Thymus (tissue), 11 donors: ENCODE measurements at regions not wholly inside any gene's neighbourhood (a gene's known extent, or its start where the extent isn't known, plus 50 kb on each side); places are given as distances from the start of the nearest gene placed in this dataset.
A peak's percentile ranks its signal among the peaks of the same experiment; 100 is the strongest.

Source experiments
- DNase-seq, 9 donors: peaks; one replicate each; pipeline ENCODE4 v3.0.0-alpha.2; 2013; ENCODE audit warnings: low spot score in 9 of 9, low read depth in 6 of 9, missing footprints in 1 of 9
- H3K27ac ChIP-seq, 2 donors: one replicate each; pipeline ENCODE4 v1.5.1; 2013; ENCODE audit warnings: control low read depth in 1 of 2, low read depth in 1 of 2, low read length in 1 of 2, mild to moderate bottlenecking in 1 of 2, moderate library complexity in 1 of 2
- H3K27me3 ChIP-seq, 2 donors: one replicate each; pipeline ENCODE4 v1.5.1; 2013; ENCODE audit warnings: low read length in 1 of 2; ENCODE audit not compliant: control insufficient read depth in 2 of 2, insufficient read depth in 1 of 2
- H3K36me3 ChIP-seq, 2 donors: one replicate each; pipeline ENCODE4 v1.5.1; 2013; ENCODE audit warnings: low read length in 1 of 2, mild to moderate bottlenecking in 1 of 2, moderate library complexity in 1 of 2; ENCODE audit not compliant: control insufficient read depth in 2 of 2, insufficient read depth in 2 of 2
- H3K4me1 ChIP-seq, 2 donors: one replicate each; pipeline ENCODE4 v1.5.1; 2013; ENCODE audit warnings: low read length in 2 of 2; ENCODE audit not compliant: control insufficient read depth in 2 of 2, insufficient read depth in 2 of 2
- H3K4me3 ChIP-seq, 2 donors: one replicate each; pipeline ENCODE4 v1.5.1; 2013; ENCODE audit warnings: low read length in 2 of 2, control low read depth in 1 of 2, mild to moderate bottlenecking in 1 of 2
- H3K9me3 ChIP-seq, 2 donors: one replicate each; pipeline ENCODE4 v1.5.1; 2013; ENCODE audit warnings: low read length in 1 of 2, mild to moderate bottlenecking in 1 of 2; ENCODE audit not compliant: control insufficient read depth in 2 of 2, insufficient read depth in 1 of 2
- WGBS: extraction: QIAGEN DNeasy Blood & Tissue Kit; methylation state at CpG from one replicate; pipeline ENCODE4 v1.1.7; 2013; 5-methylcytosine and 5-hydroxymethylcytosine counted together
- donor health status: healthy.

- DNase-seq, result peak in 5 of 9 donors; percentile 1 to 45 (median 12)
- no peak overlapping the region for H3K27ac ChIP-seq
- WGBS, result 12% methylated on average over 5 of the region's 5 CpGs
- H3K36me3 ChIP-seq, result no peaks in the 10 kb centered on the region
- no peak overlapping the region for H3K4me3 ChIP-seq
- no peaks in the 10 kb centered on the region for H3K27me3 ChIP-seq
- no peaks in the 10 kb centered on the region for H3K9me3 ChIP-seq
- no peaks in the 10 kb centered on the region for H3K4me1 ChIP-seq
Observed at GRCh38 chr6:159467473-159468041, 225.5 kb downstream of the SOD2 start.

DNA sequence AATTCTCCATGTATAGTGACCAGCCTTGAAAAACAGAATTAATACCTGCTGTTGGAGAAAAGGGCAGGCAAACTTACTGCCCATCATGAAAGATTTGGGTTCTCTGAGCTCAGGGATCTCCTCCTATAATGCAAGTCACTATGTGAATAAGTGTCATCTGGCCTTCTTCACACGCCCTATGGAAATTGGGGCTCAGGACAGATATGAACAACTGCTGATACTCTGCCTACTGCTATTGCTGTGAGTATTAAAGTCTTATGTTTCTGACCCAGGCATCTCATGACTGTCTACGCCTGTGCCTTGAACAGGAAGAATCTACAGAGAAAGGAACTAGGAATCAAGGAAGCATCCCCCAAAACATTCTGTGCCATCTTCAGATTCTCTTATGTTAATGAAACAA, 226.1 kb downstream of the SOD2 start:
- Histone ChIP-seq H3K4me3 (no peak overlapping the region), H3K36me3 (no peaks in the 10 kb centered on the region)
- WGBS, result 66% methylated on average over 2 of the region's 2 CpGs

GRCh38 chr6:159464816-159465215, 228.2 kb downstream of the SOD2 start:
- H3K36me3 ChIP-seq, result no peaks in the 10 kb centered on the region
- no peaks in the 10 kb centered on the region for H3K9me3 ChIP-seq
- H3K4me3 ChIP-seq, result no peak overlapping the region
- H3K4me1 ChIP-seq, result no peaks in the 10 kb centered on the region
- DNase-seq, result no peak
- 96% methylated on average over 9 of the region's 9 CpGs for WGBS
- no peak overlapping the region for H3K27ac ChIP-seq
- H3K27me3 ChIP-seq, result no peaks in the 10 kb centered on the region

More for the DNA sequence above, 226.1 kb downstream of the SOD2 start:
- Histone ChIP-seq H3K9me3 (no peaks in the 10 kb centered on the region), H3K27me3 (no peaks in the 10 kb centered on the region), H3K27ac (no peak overlapping the region), H3K4me1 (no peaks in the 10 kb centered on the region)
- DNase-seq, result no peak

- H3K4me3 ChIP-seq, result no peak overlapping the region
- no peaks in the 10 kb centered on the region for H3K9me3 ChIP-seq
- no peak for DNase-seq
- 87% methylated on average over 22 of the region's 22 CpGs for WGBS
- no peaks in the 10 kb centered on the region for H3K4me1 ChIP-seq
- H3K27ac ChIP-seq, result no peak overlapping the region
- no peaks in the 10 kb centered on the region for H3K27me3 ChIP-seq
- no peaks in the 10 kb centered on the region for H3K36me3 ChIP-seq
Observed at GRCh38 chr6:159463119-159463829, 229.8 kb downstream of the SOD2 start.

GRCh38 chr6:159462431-159462830, 230.6 kb downstream of the SOD2 start:
- H3K4me3 ChIP-seq, result no peak overlapping the region
- H3K36me3 ChIP-seq, result no peaks in the 10 kb centered on the region
- no peak overlapping the region for H3K27ac ChIP-seq
- 82% methylated on average over 7 of the region's 7 CpGs for WGBS
- DNase-seq, result no peak
- no peaks in the 10 kb centered on the region for H3K4me1 ChIP-seq
- no peaks in the 10 kb centered on the region for H3K27me3 ChIP-seq
- H3K9me3 ChIP-seq, result no peaks in the 10 kb centered on the region

GRCh38 chr6:159461998-159462397, 231.0 kb downstream of the SOD2 start:
- 88% methylated on average over 1 of the region's 1 CpG for WGBS
- no peaks in the 10 kb centered on the region for H3K4me1 ChIP-seq
- no peaks in the 10 kb centered on the region for H3K27me3 ChIP-seq
- DNase-seq, result no peak
- no peak overlapping the region for H3K4me3 ChIP-seq
- no peaks in the 10 kb centered on the region for H3K9me3 ChIP-seq
- H3K27ac ChIP-seq, result no peak overlapping the region
- H3K36me3 ChIP-seq, result no peaks in the 10 kb centered on the region

GRCh38 chr6:159461266-159461665, 231.8 kb downstream of the SOD2 start:
- H3K4me1 ChIP-seq, result no peaks in the 10 kb centered on the region
- H3K27ac ChIP-seq, result no peak overlapping the region
- no peaks in the 10 kb centered on the region for H3K36me3 ChIP-seq
- DNase-seq, result no peak
- no peaks in the 10 kb centered on the region for H3K9me3 ChIP-seq
- no peak overlapping the region for H3K4me3 ChIP-seq
- no peaks in the 10 kb centered on the region for H3K27me3 ChIP-seq
- WGBS, result 74% methylated on average over 5 of the region's 5 CpGs

DNA sequence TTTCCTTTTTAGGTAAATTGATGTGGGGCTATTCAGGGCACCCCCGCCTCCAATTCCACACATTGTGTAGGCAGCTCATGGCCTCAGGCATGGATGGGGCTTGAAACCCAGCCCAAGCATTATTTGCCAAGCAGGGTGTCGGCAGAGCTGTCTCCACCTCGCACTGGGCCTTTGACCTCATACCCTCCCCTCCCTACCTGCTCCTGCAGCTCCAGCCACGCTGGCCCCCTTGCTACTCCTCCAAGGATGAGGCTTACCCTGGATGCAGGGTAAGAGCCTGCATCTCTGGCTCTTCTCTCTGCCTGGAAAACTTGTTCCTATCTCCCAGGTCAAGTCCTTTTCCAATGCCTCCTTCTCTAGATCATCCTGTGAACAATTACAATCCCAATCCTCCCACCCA, 232.6 kb downstream of the SOD2 start:
- Histone ChIP-seq H3K27ac (no peak overlapping the region), H3K4me1 (no peaks in the 10 kb centered on the region), H3K9me3 (peaks cover 0 to 5% of the 10 kb centered on the region in 2 donors), H3K36me3 (no peaks in the 10 kb centered on the region), H3K27me3 (no peaks in the 10 kb centered on the region), H3K4me3 (no peak overlapping the region)
- 86% methylated on average over 4 of the region's 4 CpGs for WGBS
- no peak for DNase-seq

DNA sequence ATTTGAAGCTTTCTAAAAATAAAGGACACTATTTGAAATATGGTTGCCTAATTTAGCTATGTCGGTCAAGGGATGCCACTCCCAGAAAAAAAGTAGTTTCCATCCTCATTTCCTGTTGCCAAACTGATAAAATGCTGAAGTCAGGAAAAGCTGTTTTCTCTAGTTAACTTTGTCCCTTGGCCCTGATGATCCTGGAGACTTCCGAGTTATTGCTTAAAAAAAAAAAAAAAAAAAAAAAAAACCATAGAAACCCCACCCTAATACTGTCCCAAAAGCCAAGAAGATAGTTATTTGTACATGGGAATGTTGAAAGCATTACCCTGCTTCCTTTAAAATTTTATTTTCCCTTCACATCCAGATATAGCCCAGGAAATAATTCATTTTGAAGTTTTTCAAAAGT, 236.7 kb downstream of the SOD2 start:
- Histone ChIP-seq H3K9me3 (peaks cover 0 to 7% of the 10 kb centered on the region in 2 donors), H3K27ac (no peak overlapping the region), H3K36me3 (no peaks in the 10 kb centered on the region), H3K27me3 (no peaks in the 10 kb centered on the region), H3K4me1 (no peaks in the 10 kb centered on the region), H3K4me3 (no peak overlapping the region)
- no peak for DNase-seq
- WGBS, result 77% methylated on average over 2 of the region's 2 CpGs
